ENCODE measurements at regions not wholly inside any gene's neighbourhood (a gene's known extent, or its start where the extent isn't known, plus 50 kb on each side); places are given as distances from the start of the nearest gene placed in this dataset.
"Not testable (repeated sequence)": the region's sequence is repeated elsewhere in the genome, so short reads cannot be mapped to it uniquely, and the experiment has no call there.

- DNase-seq = no peak
These were observed 1043.8 kb upstream of the EDIL3 start for GRCh38 chr5:85428426-85428934.

- not testable (repeated sequence) for DNase-seq
These were observed 1047.0 kb upstream of the EDIL3 start for GRCh38 chr5:85431726-85432125.

- no peak for DNase-seq
These were observed 1056.5 kb upstream of the EDIL3 start for GRCh38 chr5:85441156-85441555.

- DNase-seq = no peak
These were observed 1057.2 kb upstream of the EDIL3 start for GRCh38 chr5:85441853-85442252.

- DNase-seq = no peak
These were observed 1067.8 kb upstream of the EDIL3 start for GRCh38 chr5:85452322-85453025.

GRCh38 chr5:85453026-85453349 lies 1068.3 kb upstream of the EDIL3 start:
- DNase-seq = no peak

GRCh38 chr5:85458319-85458718 lies 1073.6 kb upstream of the EDIL3 start:
- DNase-seq = no peak

GRCh38 chr5:85462957-85463356 lies 1078.3 kb upstream of the EDIL3 start:
- no peak for DNase-seq

GRCh38 chr5:85466423-85466822 lies 1081.7 kb upstream of the EDIL3 start:
- no peak for DNase-seq

- no peak for DNase-seq
These were observed 1088.1 kb upstream of the EDIL3 start for GRCh38 chr5:85472749-85473148.

GRCh38 chr5:85475151-85475550 lies 1090.5 kb upstream of the EDIL3 start:
- DNase-seq = not testable (repeated sequence)

- no peak for DNase-seq
These were observed 1091.9 kb upstream of the EDIL3 start for GRCh38 chr5:85476617-85477016.

- no peak for DNase-seq
These were observed 1095.2 kb upstream of the EDIL3 start for GRCh38 chr5:85479849-85480248.

- no peak for DNase-seq
These were observed 1100.4 kb upstream of the EDIL3 start for GRCh38 chr5:85484982-85485574.

GRCh38 chr5:85488295-85488694 lies 1103.6 kb upstream of the EDIL3 start:
- DNase-seq = no peak

- DNase-seq = no peak
These were observed 1116.2 kb upstream of the EDIL3 start for GRCh38 chr5:85500869-85501268.

GRCh38 chr5:85512896-85513295 lies 1104.8 kb upstream of the COX7C start:
- DNase-seq = no peak

GRCh38 chr5:85515588-85515987 lies 1102.2 kb upstream of the COX7C start:
- no peak for DNase-seq

- no peak for DNase-seq
These were observed 1100.4 kb upstream of the COX7C start for GRCh38 chr5:85517386-85517785.

GRCh38 chr5:85533341-85534047 lies 1084.2 kb upstream of the COX7C start:
- no peak for DNase-seq

GRCh38 chr5:85538362-85538761 lies 1079.4 kb upstream of the COX7C start:
- DNase-seq = no peak

- DNase-seq = no peak
These were observed 1072.6 kb upstream of the COX7C start for GRCh38 chr5:85545129-85545528.

- no peak for DNase-seq
These were observed 1068.5 kb upstream of the COX7C start for GRCh38 chr5:85549229-85549628.
